ENCODE measurements at regions not wholly inside any gene's neighbourhood (a gene's known extent, or its start where the extent isn't known, plus 50 kb on each side); places are given as distances from the start of the nearest gene placed in this dataset.

GRCh38 chr13:106702505-106702904 is 134.6 kb upstream of the ARGLU1 start:
- 0 out of 2 replicates have a peak, but pooled peaks cover 4% of the 10 kb centered on the region for H3K9me3 ChIP-seq
- no peak overlapping the region for H3K4me3 ChIP-seq
- no peaks in the 10 kb centered on the region for H3K36me3 ChIP-seq
- H3K27me3 ChIP-seq, result no peaks in the 10 kb centered on the region
- peak overlapping the region; percentile 31 for H3K4me2 ChIP-seq
- no peak for TF ChIP-seq Cebpa-rat (IDR thresholded peaks at IDR 0.05)
- H3K4me1 ChIP-seq, result peaks cover 11% of the 10 kb centered on the region
- no peak overlapping the region for H3K27ac ChIP-seq
- H3K9ac ChIP-seq, result no peak overlapping the region
- no peaks in the 10 kb centered on the region for H4K20me1 ChIP-seq

DNA sequence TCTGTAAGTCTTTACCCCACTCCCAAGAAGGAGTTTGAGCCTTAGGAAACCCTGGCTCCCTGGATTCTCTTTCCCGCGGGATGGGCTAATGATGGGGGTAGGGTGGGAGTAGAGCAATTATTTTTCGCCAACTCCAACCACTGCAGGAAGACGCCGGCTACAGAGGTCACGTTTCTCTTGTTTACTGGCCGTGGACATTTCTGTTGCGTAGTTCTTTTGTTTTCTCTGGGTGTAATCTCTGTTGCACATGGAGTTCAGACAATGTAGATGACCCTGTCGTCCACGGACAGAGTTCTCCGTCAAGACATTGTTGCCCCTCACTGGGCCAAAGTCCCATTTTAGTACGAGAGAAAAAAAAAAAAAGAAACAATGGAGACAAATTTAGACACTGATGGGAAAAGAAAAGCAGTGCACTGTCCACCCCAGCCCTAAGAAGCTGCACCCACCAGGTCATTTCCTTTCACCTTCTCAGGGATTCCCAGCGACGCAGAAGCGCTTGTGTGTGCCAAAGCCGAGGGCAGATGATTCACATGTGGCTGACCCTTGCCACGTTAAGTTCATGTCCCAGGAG is 133.9 kb upstream of the ARGLU1 start:
- Histone ChIP-seq H3K4me2 (no peak overlapping the region), H3K4me3 (no peak overlapping the region), H3K4me1 (peaks cover 11% of the 10 kb centered on the region), H4K20me1 (no peaks in the 10 kb centered on the region), H3K9ac (no peak overlapping the region), H3K27me3 (no peaks in the 10 kb centered on the region), H3K36me3 (no peaks in the 10 kb centered on the region), H3K9me3 (0 out of 2 replicates have a peak, but pooled peaks cover 4% of the 10 kb centered on the region), H3K27ac (no peak overlapping the region)
- TF ChIP-seq Cebpa-rat (IDR thresholded peaks at IDR 0.05), result no peak

GRCh38 chr13:106700439-106700838 is 132.5 kb upstream of the ARGLU1 start:
- no peaks in the 10 kb centered on the region for H3K27me3 ChIP-seq
- no peaks in the 10 kb centered on the region for H3K36me3 ChIP-seq
- H3K27ac ChIP-seq, result no peak overlapping the region
- no peaks in the 10 kb centered on the region for H4K20me1 ChIP-seq
- peak; percentile 45; the same call in 1 of the 2 replicates for TF ChIP-seq Cebpa-rat (IDR thresholded peaks at IDR 0.05)
- peaks cover 21% of the 10 kb centered on the region for H3K4me1 ChIP-seq
- no peak overlapping the region for H3K4me2 ChIP-seq
- H3K9ac ChIP-seq, result no peak overlapping the region
- H3K4me3 ChIP-seq, result no peak overlapping the region
- H3K9me3 ChIP-seq, result 0 out of 2 replicates have a peak, but pooled peaks cover 4% of the 10 kb centered on the region

GRCh38 chr13:106700007-106700406 is 132.1 kb upstream of the ARGLU1 start:
- Histone ChIP-seq H3K4me2 (no peak overlapping the region), H3K4me3 (no peak overlapping the region), H3K9ac (no peak overlapping the region), H3K27ac (no peak overlapping the region), H3K27me3 (no peaks in the 10 kb centered on the region), H3K9me3 (0 out of 2 replicates have a peak, but pooled peaks cover 4% of the 10 kb centered on the region), H3K4me1 (peaks cover 21% of the 10 kb centered on the region), H3K36me3 (no peaks in the 10 kb centered on the region), H4K20me1 (no peaks in the 10 kb centered on the region)
- no peak for TF ChIP-seq Cebpa-rat (IDR thresholded peaks at IDR 0.05)

DNA sequence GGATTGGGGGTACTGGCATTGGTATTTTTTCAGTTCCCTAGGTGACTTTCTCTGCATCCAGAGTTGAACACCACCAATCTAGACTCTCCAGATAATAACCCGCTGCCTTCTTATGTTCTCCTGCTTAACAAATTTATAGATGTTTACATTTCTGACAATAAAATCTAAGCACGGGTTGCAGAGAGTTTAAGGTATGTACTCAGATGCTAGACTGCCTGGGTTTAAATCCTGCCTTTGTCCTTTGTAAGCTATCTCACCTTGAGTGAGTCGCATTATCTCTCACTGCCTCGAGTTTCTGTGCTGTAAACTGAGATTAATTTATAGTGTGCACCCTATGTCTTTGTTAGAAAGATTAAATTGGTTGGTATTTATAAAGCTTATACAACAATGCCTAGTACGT is 131.4 kb upstream of the ARGLU1 start:
- TF ChIP-seq Cebpa-rat (IDR thresholded peaks at IDR 0.05), result no peak
- H3K27me3 ChIP-seq, result no peaks in the 10 kb centered on the region
- peaks cover 21% of the 10 kb centered on the region for H3K4me1 ChIP-seq
- H4K20me1 ChIP-seq, result no peaks in the 10 kb centered on the region
- H3K36me3 ChIP-seq, result no peaks in the 10 kb centered on the region
- H3K9ac ChIP-seq, result no peak overlapping the region
- no peak overlapping the region for H3K27ac ChIP-seq
- H3K9me3 ChIP-seq, result 0 out of 2 replicates have a peak, but pooled peaks cover 4% of the 10 kb centered on the region
- no peak overlapping the region for H3K4me2 ChIP-seq
- no peak overlapping the region for H3K4me3 ChIP-seq

GRCh38 chr13:106696719-106697118 is 128.8 kb upstream of the ARGLU1 start:
- peaks cover 11% of the 10 kb centered on the region for H3K4me1 ChIP-seq
- H3K27ac ChIP-seq, result no peak overlapping the region
- no peaks in the 10 kb centered on the region for H3K36me3 ChIP-seq
- H3K9me3 ChIP-seq, result 0 out of 2 replicates have a peak, but pooled peaks cover 4% of the 10 kb centered on the region
- H3K27me3 ChIP-seq, result no peaks in the 10 kb centered on the region
- no peak overlapping the region for H3K4me3 ChIP-seq
- H3K9ac ChIP-seq, result no peak overlapping the region
- H3K4me2 ChIP-seq, result peak overlapping the region; percentile 19
- H4K20me1 ChIP-seq, result no peaks in the 10 kb centered on the region
- TF ChIP-seq Cebpa-rat (IDR thresholded peaks at IDR 0.05), result no peak

DNA sequence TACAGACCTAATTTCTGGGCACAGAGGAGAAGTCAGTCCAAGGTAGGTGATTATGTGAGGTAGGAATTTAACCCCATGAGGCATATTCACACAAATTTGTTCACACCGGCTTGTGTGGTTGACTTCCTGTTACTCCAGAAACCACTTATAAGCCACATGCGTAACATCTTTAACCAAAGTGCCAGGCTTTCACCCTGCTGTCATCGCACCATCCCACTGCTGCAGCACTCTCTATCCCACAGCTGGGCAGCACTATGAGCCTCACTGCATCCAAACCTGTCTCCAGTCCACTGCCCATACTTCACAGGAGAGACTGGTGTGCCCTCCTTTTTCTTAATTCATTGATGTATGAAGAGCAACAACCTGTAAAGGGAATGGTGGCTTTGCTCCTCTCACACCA is 128.2 kb upstream of the ARGLU1 start:
- no peak overlapping the region for H3K27ac ChIP-seq
- no peaks in the 10 kb centered on the region for H3K27me3 ChIP-seq
- H3K4me3 ChIP-seq, result no peak overlapping the region
- no peak for TF ChIP-seq Cebpa-rat (IDR thresholded peaks at IDR 0.05)
- H3K9me3 ChIP-seq, result 0 out of 2 replicates have a peak, but pooled peaks cover 6% of the 10 kb centered on the region
- H4K20me1 ChIP-seq, result no peaks in the 10 kb centered on the region
- no peaks in the 10 kb centered on the region for H3K36me3 ChIP-seq
- peaks cover 11% of the 10 kb centered on the region for H3K4me1 ChIP-seq
- H3K9ac ChIP-seq, result no peak overlapping the region
- peak overlapping the region; percentile 19 for H3K4me2 ChIP-seq

DNA sequence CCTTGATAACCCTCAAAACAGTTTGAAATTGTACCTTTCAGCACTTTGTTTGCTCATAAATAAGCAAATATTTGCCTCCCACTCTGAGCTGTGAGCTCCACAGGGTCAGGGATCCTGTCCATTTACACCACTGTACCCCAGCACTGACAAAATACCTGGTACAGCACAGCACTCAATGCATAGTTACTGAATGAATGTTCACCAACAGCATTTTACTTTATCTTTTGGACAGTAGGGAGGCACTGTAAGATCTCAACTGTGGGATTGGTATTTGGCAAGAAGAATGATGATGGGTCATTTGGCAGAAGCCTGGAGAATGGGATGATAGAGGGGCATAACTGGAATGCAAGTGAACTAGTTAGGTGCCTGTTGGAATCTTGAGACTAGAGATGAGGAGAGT is 127.2 kb upstream of the ARGLU1 start:
- H3K4me2 ChIP-seq, result no peak overlapping the region
- H3K27me3 ChIP-seq, result no peaks in the 10 kb centered on the region
- H3K9ac ChIP-seq, result no peak overlapping the region
- 0 out of 2 replicates have a peak, but pooled peaks cover 15% of the 10 kb centered on the region for H3K9me3 ChIP-seq
- no peak overlapping the region for H3K4me3 ChIP-seq
- H4K20me1 ChIP-seq, result no peaks in the 10 kb centered on the region
- no peak for TF ChIP-seq Cebpa-rat (IDR thresholded peaks at IDR 0.05)
- no peak overlapping the region for H3K27ac ChIP-seq
- no peaks in the 10 kb centered on the region for H3K36me3 ChIP-seq
- H3K4me1 ChIP-seq, result peaks cover 11% of the 10 kb centered on the region

DNA sequence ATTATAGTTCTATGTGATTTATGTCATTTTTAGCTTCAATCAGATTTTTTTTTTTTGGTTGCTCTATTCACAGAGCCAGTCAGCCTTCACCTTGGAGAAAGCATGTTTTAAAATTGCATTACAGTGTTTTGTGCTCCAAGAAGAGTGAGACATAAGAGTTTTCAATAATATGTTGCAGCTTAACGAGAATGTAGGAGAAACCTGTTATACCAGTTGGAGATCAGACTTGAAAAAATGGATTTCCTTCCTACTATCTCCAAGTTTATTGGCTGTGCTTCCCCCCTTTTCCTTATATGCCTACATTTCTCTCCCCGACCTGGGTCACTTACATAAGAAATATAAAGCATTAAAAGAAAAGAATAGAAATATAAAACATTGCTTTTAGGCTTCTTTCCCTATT is 123.9 kb upstream of the ARGLU1 start:
- Histone ChIP-seq H3K4me2 (no peak overlapping the region), H3K4me3 (no peak overlapping the region), H3K9me3 (peaks cover 30% of the 10 kb centered on the region), H3K4me1 (peaks cover 33% of the 10 kb centered on the region), H3K36me3 (no peaks in the 10 kb centered on the region), H3K27ac (no peak overlapping the region), H3K27me3 (no peaks in the 10 kb centered on the region), H3K9ac (no peak overlapping the region), H4K20me1 (no peaks in the 10 kb centered on the region)
- no peak for TF ChIP-seq Cebpa-rat (IDR thresholded peaks at IDR 0.05)

DNA sequence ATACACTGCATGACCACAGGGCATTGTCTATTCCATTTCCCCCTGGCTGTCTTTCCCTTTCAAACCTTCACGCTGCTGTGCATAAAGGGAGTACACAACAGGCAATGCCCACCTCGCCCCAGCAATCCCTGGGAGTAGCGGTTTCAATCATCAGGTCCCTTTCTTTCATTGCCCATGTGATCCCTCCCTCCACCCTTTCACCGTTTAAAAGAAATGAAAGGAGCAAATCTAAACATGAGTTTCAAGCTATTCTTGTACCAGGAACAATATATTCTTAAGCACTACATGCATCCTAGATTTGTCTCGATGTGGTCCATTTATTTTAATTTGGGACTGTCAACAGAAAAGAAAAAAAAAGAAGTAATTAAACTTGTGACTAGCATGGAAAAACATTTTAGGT is 123.4 kb upstream of the ARGLU1 start:
- H3K9ac ChIP-seq, result no peak overlapping the region
- no peak overlapping the region for H3K4me2 ChIP-seq
- no peak overlapping the region for H3K27ac ChIP-seq
- H3K4me1 ChIP-seq, result peaks cover 32% of the 10 kb centered on the region
- H3K9me3 ChIP-seq, result peaks cover 30% of the 10 kb centered on the region
- no peak overlapping the region for H3K4me3 ChIP-seq
- no peaks in the 10 kb centered on the region for H3K36me3 ChIP-seq
- H3K27me3 ChIP-seq, result no peaks in the 10 kb centered on the region
- H4K20me1 ChIP-seq, result no peaks in the 10 kb centered on the region
- no peak for TF ChIP-seq Cebpa-rat (IDR thresholded peaks at IDR 0.05)

GRCh38 chr13:106690779-106691178 is 122.8 kb upstream of the ARGLU1 start:
- TF ChIP-seq Cebpa-rat (IDR thresholded peaks at IDR 0.05), result no peak
- Histone ChIP-seq H4K20me1 (no peaks in the 10 kb centered on the region), H3K9ac (no peak overlapping the region), H3K4me1 (peaks cover 33% of the 10 kb centered on the region), H3K4me3 (no peak overlapping the region), H3K9me3 (peaks cover 30% of the 10 kb centered on the region), H3K36me3 (no peaks in the 10 kb centered on the region), H3K27me3 (no peaks in the 10 kb centered on the region), H3K27ac (no peak overlapping the region), H3K4me2 (no peak overlapping the region)
